Cardiac septum (tissue), 1 donor: ENCODE measurements at regions not wholly inside any gene's neighbourhood (a gene's known extent, or its start where the extent isn't known, plus 50 kb on each side); places are given as distances from the start of the nearest gene placed in this dataset.

Experiments used
- DNase-seq: peaks from one replicate; pipeline ENCODE4 v3.0.0-alpha.2; 2020; ENCODE audit warnings: low spot score
- intact Hi-C: fragments of 100-400 bp; cut with DNase I; formaldehyde crosslinking; loops from one replicate; pipeline ENCODE4 v1.14.0; 2022
- donor health status: DM: no; HTN: no; CAD: no.

DNA sequence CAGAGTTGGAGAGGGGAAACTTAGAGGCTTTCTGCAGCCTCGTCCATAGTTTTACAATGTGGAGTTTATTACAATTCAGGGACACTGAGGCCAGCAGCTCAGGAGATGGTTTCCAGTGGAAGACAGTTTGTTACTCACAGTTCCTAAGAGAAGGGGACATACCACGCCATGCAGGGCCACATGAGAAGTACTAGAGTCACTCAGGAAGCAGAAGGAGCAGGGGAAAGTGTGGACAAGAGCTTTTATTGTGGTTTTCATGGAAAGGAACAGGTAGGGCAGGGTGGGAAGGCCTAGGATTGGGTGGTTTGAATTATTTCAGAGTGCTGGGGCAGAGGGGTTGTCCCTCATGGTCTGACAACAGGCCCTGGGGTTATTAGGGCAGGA, 292.1 kb upstream of the IGFBP3 start:
- intact Hi-C loops, result loop anchor here (10.0 kb wide), 1 partner anchor 288 kb away; the partner anchor contains the start of gene IGFBP3
- DNase-seq, result no peak

DNA sequence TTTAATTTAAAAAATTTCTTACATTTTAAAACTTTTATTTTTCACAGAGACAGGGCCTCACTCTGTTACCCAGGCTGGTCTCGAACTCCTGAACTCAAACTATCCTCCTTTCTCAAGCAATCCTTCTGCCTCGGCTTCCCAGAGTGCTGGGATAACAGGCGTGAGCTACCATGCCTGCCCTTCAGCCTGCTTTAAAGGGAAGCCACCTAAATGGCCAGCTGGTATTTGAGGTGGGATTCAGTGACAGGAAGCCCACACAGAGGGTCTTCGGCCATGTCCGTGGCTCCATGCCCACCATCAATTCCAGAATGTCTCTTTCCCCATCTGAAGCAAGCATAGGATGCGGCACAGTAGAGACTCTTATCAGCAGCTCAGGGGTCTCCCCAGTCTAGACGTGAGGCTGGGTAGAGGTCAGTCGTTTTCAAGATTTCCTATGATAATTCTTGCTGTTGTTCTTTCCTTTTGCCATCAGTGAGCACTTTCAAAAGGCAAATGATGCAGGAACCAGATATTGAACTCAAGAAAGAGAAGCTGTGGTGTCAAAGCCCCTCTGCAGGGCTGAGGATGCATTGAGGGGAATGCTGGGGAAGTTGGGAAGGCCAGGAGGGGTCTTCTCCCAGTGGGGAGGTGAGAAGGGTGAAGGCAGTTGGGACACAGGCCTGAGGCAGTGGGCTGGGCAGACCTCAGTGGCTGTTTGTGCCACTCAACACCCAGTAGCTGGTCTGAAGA, 291.5 kb upstream of the IGFBP3 start:
- DNase-seq, result no peak
- intact Hi-C loops, result loop anchor here (10.0 kb wide), 1 partner anchor 288 kb away; the partner anchor contains the start of gene IGFBP3

DNA sequence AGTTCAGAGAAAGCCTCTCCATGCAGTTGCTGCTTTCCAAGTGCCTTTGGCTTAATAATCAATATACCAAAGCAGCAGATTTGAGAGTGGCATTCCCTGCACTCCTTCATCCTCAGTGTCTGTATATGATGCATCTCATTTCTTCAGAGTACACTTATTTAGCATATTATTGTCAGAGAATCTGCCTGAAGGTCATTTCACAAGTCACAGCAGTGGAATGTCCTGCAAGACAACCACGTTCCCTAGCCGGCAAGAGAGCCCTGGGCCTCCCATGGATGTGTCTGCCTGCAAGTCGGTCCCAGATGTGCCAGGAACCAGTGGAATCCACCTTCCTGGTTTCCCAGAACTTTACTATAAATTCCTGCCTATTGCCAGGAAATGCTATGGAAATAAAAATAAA, 289.4 kb upstream of the IGFBP3 start:
- no peak for DNase-seq
- intact Hi-C loops, result loop anchor here (10.0 kb wide), 1 partner anchor 286 kb away; the partner anchor contains the start of gene IGFBP3

DNA sequence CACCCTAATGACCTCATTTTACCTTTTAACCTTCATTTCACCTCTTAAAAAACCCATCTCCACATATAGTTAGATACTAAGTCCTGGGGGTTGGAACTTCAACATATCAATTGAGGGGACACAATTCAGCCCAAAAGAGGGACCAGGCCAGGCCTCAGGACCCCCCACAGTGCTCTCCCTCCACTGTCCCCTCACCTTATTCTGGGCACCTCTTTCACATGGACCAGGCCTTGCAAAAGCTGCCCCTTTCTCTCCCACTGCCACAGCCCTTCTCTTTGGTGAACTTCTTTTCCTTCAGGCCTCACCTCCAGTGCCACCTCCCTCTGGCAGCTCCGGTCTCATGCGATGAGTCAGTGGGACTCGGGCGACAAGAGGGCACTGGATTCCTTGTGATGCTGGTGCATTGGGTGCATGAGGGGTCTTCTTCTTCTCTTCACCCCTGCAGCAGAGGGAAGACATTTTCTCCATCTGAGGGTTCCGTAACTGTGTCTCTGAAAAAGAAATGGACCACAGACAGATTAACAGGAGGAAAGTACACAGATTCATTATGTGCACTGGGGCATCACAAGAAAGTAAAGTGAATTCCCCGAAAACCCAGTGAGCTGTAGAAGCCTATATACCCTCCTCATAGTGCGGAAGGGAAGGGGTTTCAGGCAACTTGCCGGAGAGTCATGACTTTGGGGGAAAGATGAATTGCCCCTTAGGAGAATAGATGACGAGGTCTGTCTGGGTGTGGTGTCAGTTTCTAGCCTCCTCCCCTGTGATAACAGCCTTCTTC, 288.7 kb upstream of the IGFBP3 start:
- intact Hi-C loops, result loop anchor here (10.0 kb wide), 1 partner anchor 285 kb away; the partner anchor contains the start of gene IGFBP3
- no peak for DNase-seq

DNA sequence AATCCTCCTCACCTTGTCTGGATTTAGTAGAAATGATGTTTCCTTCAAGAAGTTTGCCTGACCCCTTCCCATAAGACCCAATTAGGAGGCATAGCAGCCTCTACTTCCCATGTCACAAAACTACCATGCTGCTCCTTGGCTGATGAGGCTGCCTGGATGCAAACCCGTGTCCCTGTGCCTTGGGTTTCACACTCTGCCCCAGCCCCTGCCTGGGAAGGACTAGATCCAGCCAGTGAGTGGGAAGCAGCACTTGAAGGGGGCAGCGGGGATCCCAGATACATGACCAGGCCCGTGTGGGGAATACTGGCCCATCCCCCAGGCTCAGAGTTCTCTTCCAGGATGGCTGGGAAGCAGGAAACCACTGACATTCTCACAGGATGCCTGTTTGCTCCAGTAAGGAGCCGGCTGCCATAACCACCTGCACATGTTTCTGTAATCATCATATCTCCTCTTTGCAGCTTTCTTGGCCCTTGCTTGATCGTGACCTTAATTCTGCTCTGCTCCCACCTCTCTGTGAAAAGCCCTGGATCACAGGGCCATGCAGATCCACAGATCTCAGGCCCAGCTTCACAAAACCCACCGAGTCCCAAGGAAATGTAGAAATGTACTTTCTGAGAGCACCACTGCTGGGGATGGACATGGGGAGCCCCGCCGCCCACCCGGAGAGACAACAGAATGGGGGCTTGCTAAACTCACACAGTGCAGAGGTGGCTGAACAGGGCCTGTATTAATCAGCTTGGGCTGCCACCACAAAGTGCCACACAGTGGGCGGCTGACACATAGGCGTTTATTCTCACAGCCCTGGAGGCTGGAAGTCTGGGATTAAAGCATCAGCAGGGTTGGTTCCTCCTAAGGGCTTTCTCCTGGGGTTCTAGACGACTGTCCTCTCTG, 287.8 kb upstream of the IGFBP3 start:
- no peak for DNase-seq
- intact Hi-C loops, result no loop called here

DNA sequence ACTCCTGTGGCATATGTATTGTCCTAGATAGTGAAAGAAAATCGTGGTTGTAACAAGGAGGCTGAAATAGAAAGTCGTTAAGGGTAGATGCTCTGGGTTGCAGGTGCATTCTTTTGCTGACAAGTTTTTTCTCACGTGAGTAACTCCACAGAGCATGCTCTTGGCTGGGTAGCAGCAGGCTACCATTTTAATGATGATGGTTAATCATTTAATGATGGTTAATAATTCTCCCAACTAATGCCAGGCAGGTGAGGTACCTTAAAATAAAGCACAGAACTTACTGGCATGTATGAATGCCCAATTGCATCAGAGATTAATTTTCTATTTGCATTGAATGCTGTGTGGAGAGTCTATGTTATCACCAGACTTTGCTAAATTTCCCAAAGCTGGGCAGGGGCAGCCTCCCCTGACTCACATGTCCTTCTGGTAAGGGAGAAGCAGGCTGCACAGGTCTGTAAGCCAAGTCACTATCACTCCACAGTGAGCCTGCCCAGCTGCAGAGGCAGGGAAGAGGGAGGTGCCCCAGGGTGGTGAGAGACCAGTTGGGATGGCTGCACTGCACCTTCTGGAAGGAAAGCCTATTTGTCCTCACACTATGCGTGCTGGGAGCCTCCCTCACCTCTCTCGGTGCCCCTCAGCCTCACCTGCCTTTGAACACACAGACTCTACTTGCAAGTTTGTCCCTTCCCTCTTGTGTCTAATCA, 287.0 kb upstream of the IGFBP3 start:
- intact Hi-C loops, result no loop called here
- no peak for DNase-seq

DNA sequence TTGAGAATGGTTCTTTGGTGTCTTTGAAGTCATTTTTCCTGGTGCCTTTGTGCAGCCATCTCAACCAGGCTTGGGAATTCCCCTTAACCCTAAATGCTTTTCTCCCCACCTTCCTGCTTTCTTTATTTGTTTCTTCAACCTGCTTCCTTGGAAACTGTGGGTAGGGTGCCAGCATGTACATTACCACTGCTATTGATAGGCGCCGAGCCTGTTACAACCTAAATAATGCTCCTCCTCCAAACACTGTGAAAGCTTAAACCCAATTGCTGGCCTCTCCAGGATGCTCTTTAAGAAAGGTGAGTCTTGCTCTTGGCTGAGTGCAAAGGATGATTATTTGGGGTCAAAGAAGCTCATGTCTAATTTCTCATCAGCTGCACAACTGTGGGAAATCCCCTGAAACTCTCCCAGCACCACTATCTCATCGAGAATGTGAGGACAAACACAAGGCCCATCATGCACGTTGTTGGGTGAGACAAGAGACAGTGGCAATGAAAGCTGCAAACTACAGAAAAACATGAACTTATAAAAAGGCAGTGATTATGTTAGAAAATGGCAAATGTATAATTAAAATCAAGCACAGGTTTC, 285.5 kb upstream of the IGFBP3 start:
- DNase-seq, result no peak
- intact Hi-C loops, result no loop called here

DNA sequence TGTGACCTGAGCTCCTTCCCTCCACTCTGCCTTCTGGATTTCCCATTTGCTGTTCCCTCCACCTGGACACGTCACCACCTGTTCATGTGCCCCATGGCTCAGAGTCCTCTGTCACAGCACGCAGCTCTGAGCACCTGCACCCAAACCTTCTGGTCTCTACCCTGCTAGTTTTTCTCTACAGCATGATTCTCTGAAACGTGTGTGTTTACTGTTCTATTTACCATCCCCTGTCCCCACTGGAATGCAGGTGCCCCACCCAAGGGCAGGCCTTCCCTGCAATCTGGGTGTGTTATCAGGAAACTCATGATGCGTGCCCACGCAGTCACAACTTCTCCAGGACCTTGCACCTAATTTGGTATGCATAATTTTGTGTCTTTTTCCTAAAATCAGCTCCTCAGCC, 284.4 kb upstream of the IGFBP3 start:
- intact Hi-C loops, result no loop called here
- no peak for DNase-seq

DNA sequence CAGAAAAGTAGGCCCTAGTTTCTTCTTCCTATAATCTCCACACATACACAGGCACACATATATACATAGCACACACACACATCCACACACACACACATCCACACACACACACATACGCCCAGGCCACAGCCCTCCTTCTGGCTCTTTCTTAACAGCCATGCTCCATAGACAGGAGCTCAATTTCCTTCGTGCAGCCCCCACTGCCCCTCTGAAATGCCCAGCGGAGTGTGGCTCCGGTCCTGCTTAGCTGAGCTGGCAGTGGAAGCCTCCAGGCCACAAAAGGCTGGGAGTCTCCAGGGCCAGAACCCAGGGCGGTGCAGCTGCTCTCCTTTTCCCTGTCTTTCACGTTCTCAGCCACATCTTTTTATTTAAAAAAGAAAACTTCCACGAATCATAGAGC, 282.9 kb upstream of the IGFBP3 start:
- intact Hi-C loops, result no loop called here
- DNase-seq, result no peak

DNA sequence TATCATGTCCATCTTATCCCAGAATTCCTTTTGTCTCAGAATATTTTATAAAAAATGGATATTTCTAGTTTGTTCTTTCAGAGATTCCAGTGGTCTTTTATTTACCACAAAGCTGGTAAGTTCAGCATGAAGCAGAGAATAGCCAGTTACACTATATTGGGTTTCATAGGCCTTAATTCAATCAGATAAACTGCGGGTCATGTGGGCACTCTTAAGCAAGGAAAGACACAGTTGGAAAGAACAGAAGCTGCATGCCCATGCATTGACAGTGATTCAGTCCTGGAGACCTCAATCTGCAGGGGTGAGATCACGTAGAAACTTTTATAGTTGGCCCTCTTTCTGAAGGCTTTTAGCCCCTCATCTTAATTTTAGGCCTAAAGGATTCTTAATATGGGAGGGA, 281.3 kb upstream of the IGFBP3 start:
- DNase-seq, result no peak
- intact Hi-C loops, result no loop called here

DNA sequence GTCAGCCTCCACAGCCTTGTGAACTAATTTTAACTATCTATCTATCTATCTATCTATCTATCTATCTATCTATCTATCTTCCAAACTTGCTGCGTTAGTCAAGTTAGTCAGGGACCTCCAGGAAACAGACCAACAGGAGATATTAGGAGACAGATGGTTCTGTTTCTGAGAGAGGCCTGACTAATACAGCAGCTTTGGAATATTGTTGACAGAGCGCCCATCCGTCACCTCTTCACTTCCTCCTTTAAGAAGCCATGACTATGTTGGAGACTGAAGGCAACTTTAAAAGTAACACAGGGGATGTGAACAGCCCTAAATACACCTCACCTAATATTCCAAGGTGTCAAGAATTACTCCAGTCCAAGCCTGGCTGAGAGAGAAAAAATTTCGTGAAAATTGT, 280.9 kb upstream of the IGFBP3 start:
- DNase-seq, result no peak
- intact Hi-C loops, result no loop called here

DNA sequence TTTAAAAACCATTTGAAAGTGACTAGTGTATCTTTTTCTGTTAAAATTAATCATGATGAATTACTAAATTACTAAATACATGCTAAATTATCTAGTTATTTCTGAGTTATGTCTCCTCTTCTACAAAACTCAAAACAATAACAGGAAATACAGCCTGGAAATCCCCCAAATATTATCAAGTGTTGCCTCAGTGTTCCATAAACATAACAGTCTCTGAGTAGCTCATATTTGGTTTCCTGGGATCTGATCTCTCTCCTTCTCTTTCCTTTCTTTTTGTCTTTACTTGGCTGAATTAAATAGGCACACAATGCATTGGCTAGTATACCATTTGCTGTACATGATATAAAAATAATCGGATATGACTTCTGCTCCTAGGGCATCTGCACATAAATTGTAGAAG, 277.6 kb upstream of the IGFBP3 start:
- no peak for DNase-seq
- intact Hi-C loops, result no loop called here

DNA sequence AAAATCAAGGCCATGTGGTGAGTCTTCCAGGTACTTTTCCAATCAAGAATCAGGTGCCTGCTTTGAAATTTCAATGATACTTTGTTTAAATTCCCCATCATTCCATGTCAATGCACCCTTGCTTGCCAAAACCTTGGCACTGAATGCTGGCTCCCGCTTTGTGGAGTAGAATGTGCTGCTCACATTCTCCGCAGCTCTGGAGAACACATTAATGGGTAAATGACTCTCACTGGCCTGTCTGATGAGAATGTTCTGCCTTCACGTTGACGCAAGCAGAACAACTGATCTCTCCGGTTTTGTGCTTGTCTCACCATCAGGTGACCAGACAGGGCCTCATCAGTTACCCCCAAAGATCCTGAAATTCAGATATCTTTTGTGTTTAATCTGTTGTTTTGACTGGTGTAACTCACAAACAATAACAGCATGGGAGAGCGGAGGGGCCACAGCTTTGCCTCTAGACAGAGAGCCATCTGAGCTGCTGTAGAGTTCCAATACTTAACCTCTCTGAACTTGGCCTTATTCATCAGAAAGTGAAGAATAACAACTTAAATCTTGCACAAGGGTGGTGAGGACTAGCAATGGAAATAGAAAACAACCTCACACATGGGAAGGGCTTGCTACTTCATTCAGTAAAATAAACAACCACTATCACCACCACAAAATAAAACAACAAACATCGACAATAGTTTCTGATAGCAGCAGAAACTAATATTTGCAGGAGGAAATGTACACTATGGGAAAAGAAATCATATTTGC, 276.9 kb upstream of the IGFBP3 start:
- intact Hi-C loops, result no loop called here
- DNase-seq, result no peak

DNA sequence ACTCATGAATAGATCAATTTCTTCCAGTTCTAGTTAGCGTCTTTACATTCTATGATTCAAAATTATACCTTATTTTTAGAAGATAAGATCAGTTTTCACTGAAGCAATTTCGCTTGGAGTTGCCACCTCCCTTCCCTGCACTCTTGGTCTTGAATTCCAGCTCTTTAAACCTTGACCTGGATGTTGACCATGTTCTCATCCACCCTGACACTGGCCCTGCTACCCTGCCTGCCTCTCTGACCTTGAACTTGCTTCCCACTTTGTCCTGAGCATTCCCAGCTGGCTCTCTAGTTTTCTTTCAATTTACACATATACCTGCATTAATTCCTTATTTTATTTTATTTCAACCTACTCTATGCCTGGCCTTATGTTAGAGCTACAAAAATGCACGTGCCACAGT, 274.9 kb upstream of the IGFBP3 start:
- no peak for DNase-seq
- intact Hi-C loops, result no loop called here

DNA sequence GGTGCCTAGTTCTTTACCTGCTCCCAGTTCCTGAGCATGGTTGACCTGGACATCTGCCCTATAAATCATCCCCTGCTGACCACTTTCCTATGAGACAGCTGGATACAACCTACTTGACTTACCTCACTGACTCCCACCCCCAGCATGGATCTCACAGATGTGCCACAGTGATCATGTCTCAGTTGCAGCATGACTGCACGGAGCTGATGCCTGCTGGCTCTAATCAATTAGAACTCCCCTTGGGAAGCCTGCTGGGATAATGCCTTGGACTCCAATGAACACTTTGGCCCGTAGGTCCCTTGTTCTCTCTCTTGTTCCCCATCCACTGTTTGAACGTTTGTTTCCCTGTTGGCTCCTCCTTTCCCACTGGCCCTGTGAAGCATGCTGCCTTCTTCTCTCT, 271.2 kb upstream of the IGFBP3 start:
- intact Hi-C loops, result no loop called here
- DNase-seq, result no peak

DNA sequence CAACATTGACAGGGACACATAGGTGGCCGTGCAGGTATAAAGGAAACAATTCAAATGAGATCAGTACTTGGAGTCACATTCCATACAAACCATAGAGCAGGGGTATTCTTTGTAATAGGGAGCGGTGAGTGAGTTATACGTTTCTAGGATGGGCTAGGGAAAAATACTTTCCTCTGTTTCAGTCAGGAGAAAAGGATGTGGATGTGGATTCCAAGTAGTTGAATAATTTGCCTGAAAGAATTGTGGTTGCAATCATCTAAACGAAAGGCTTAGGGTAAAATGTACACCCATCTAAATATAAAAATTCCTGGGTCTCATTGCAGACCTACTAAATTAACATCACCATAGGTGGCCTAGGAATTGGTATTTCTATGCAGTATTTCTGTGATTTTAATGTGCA, 270.7 kb upstream of the IGFBP3 start:
- intact Hi-C loops, result no loop called here
- DNase-seq, result no peak

DNA sequence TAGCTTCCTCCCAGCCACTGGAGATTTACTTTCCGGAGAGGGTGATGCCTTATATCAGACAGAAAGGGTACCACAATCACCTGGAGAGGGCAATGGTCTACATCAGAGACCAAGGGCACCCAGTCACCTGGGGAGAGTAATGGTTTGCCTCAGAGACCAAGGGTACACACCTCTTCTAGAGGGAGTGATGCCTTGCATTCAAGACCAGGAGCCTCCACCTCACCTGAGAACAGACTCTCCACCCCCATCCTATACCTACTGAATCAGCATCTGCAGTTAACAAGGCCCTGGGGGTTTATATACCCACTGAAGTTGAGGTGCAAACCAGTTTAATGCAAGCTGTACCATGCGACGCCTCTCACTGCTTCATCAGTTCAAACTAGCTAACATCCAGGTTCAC, 270.2 kb upstream of the IGFBP3 start:
- no peak for DNase-seq
- intact Hi-C loops, result no loop called here

DNA sequence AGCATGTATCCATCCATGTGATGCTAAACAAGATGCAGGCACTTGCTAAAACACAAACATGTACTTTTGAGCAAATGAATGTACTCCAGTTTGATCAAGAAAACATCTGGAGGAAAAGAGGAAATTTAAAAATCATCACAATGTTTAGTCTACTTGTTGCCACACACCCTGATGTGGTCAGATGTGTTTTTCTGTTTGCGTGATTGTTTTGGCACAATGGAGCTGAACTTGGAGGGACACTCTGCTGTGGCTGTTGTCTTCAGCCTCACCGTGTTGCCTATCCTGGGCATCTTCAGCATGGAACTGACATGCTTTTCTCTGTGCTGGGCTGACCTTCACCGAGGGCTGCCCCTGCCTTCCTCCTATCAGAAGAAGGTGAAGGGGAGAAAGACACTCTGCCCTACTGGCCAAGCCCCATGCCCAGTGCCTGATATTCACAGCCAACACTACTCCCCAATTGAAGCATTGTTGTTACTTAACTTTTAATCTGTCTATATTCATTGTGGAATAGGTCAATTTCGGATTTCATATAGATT, 268.3 kb upstream of the IGFBP3 start:
- no peak for DNase-seq
- intact Hi-C loops, result no loop called here
